ENCODE measurements at regions not wholly inside any gene's neighbourhood (a gene's known extent, or its start where the extent isn't known, plus 50 kb on each side); places are given as distances from the start of the nearest gene placed in this dataset.

GRCh38 chr5:124404796-124405195 is 341.6 kb downstream of the ZNF608 start:
- TF ChIP-seq POLR2AphosphoS5 (IDR thresholded peaks at IDR 0.05; ENCODE audit: low read depth, low read length) (no peak), TAF1 (IDR thresholded peaks at IDR 0.05; ENCODE audit: borderline replicate concordance, low read depth, low read length) (no peak), CTCF (IDR thresholded peaks at IDR 0.05) (no peak), MAX (IDR thresholded peaks at IDR 0.05; ENCODE audit: low read depth) (no peak), RAD21 (IDR thresholded peaks at IDR 0.05; ENCODE audit: low read length) (no peak), GABPA (IDR thresholded peaks at IDR 0.05; ENCODE audit: low read depth) (no peak), SIN3A (IDR thresholded peaks at IDR 0.05; ENCODE audit: borderline replicate concordance, low read depth, low read length) (no peak), EZH2phosphoT487 (IDR thresholded peaks at IDR 0.05; ENCODE audit: borderline replicate concordance, low read depth) (no peak)

Data from SK-N-SH (cell line).